Left lung (tissue), 4 donors: ENCODE measurements at regions not wholly inside any gene's neighbourhood (a gene's known extent, or its start where the extent isn't known, plus 50 kb on each side); places are given as distances from the start of the nearest gene placed in this dataset.

Source experiments
- ATAC-seq: fragments of 200-7000 bp; cut with Tn5 transposase; one replicate; pipeline ENCODE4 v1.9.1; 2020; ENCODE audit warnings: moderate library complexity
- DNase-seq, 4 donors: peaks; one replicate each; pipeline ENCODE4 v3.0.0-alpha.2; 2013 to 2020
- H3K27ac ChIP-seq, 2 donors: fragments of 200-600 bp; sonication (generic) in 1 of 2; one replicate each; pipeline versions ENCODE4 v1.5.0 to v1.8.0; 2020 to 2021
- H3K27me3 ChIP-seq, 2 donors: fragments of 200-600 bp; sonication (generic) in 1 of 2; one replicate each; pipeline versions ENCODE4 v1.5.0 to v1.8.0; 2020 to 2021
- H3K36me3 ChIP-seq, 2 donors: fragments of 200-600 bp; sonication (generic) in 1 of 2; one replicate each; pipeline versions ENCODE4 v1.5.0 to v1.8.0; 2020 to 2021
- H3K4me1 ChIP-seq, 2 donors: fragments of 200-600 bp; one replicate each; pipeline ENCODE4 v1.8.0; 2021
- H3K4me3 ChIP-seq, 2 donors: fragments of 200-600 bp; sonication (generic) in 1 of 2; one replicate each; pipeline versions ENCODE4 v1.5.0 to v1.8.0; 2020 to 2021; ENCODE audit warnings: mild to moderate bottlenecking in 1 of 2
- H3K9me3 ChIP-seq, 2 donors: fragments of 200-600 bp; sonication (generic) in 1 of 2; one replicate each; pipeline versions ENCODE4 v1.5.0 to v1.8.0; 2020 to 2021
- intact Hi-C, 2 donors: fragments of 100-400 bp; cut with DNase I; formaldehyde crosslinking; loops; one replicate each; pipeline versions ENCODE4 v1.11.2 to v1.14.2; 2022
- TF ChIP-seq, protein P1 (sequence below), 2 donors: fragments of 200-600 bp; sonication (generic) in 1 of 2; IDR thresholded peaks; one replicate each; pipeline versions ENCODE4 v1.5.0 to v1.8.0; 2021; ENCODE audit warnings: antibody characterized with exemption in 2 of 2
- donor health status: DM: no; HTN: yes; CAD: no.
- donor health status: DM: no; HTN: no; CAD: no.

- TF ChIP-seq, protein P1, sequence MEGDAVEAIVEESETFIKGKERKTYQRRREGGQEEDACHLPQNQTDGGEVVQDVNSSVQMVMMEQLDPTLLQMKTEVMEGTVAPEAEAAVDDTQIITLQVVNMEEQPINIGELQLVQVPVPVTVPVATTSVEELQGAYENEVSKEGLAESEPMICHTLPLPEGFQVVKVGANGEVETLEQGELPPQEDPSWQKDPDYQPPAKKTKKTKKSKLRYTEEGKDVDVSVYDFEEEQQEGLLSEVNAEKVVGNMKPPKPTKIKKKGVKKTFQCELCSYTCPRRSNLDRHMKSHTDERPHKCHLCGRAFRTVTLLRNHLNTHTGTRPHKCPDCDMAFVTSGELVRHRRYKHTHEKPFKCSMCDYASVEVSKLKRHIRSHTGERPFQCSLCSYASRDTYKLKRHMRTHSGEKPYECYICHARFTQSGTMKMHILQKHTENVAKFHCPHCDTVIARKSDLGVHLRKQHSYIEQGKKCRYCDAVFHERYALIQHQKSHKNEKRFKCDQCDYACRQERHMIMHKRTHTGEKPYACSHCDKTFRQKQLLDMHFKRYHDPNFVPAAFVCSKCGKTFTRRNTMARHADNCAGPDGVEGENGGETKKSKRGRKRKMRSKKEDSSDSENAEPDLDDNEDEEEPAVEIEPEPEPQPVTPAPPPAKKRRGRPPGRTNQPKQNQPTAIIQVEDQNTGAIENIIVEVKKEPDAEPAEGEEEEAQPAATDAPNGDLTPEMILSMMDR (IDR thresholded peaks at IDR 0.05) = no peak
- Histone ChIP-seq H3K9me3 (peaks cover 0 to 4% of the 10 kb centered on the region in 2 donors), H3K36me3 (no peaks in the 10 kb centered on the region), H3K27me3 (no peaks in the 10 kb centered on the region), H3K4me1 (no peaks in the 10 kb centered on the region), H3K4me3 (no peak overlapping the region), H3K27ac (no peak overlapping the region)
- ATAC-seq (no peak), DNase-seq (no peak)
- intact Hi-C loops = no loop called here
Observed at GRCh38 chr13:73972545-73972944, 161.7 kb downstream of the KLF12 start.

DNA sequence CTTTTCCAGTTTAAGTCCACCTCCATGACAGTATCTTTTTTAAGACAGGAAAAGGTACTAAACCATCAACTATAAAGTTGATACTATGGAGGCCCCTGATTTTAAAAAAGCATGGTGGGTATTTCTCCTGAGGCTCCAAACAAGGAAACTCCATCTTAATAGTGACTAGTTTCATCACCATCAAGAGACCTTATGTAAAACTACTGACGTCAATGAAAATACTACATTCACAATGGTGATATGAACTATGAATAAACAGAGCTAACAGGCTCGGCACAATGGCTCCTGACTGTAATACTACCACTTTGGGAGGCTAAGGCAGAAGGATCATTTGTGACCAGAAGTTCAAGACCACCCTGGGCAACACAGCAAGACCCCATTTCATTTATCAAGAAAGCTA, 162.7 kb downstream of the KLF12 start:
- ATAC-seq = no peak
- TF ChIP-seq, protein P1 (IDR thresholded peaks at IDR 0.05) = no peak
- Histone ChIP-seq H3K36me3 (no peaks in the 10 kb centered on the region), H3K4me1 (no peaks in the 10 kb centered on the region), H3K27me3 (no peaks in the 10 kb centered on the region), H3K9me3 (peaks cover 0 to 4% of the 10 kb centered on the region in 2 donors), H3K4me3 (no peak overlapping the region), H3K27ac (no peak overlapping the region)
- no peak for DNase-seq
- intact Hi-C loops = no loop called here

DNA sequence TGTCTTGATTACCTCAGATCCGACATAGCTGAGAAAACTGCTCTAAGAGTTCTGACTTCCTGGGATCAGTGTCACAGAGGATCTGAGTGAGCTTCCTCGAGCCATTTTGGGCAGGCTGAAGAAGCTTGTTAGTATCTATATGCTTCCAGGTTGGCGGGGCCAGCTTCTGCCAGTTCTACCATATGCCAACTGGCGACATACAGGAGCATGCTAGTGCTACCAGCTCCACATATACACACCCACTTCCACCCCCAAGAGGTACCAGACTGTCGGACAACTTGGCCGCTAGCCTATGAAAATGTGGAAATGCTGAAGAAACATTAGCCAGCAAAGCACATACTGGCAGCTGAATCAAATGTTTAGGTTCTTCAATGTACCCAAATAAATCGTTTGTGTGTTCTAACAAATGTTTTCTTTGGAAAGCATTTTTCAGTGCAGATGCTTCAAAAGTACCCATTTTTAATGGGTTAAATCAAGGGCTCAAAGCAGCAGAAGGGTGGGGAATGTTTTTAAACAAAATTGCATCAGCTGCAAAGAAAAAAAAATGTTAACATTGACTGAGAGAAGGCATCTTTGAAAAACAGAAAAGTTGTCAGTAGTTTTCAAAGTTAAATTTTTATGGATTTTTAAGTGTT, 163.7 kb downstream of the KLF12 start:
- DNase-seq = no peak
- Histone ChIP-seq H3K4me3 (no peak overlapping the region), H3K36me3 (no peaks in the 10 kb centered on the region), H3K27me3 (no peaks in the 10 kb centered on the region), H3K4me1 (no peaks in the 10 kb centered on the region), H3K9me3 (peaks cover 0 to 4% of the 10 kb centered on the region in 2 donors), H3K27ac (no peak overlapping the region)
- no peak for ATAC-seq
- intact Hi-C loops = no loop called here
- TF ChIP-seq, protein P1 (IDR thresholded peaks at IDR 0.05) = no peak

DNA sequence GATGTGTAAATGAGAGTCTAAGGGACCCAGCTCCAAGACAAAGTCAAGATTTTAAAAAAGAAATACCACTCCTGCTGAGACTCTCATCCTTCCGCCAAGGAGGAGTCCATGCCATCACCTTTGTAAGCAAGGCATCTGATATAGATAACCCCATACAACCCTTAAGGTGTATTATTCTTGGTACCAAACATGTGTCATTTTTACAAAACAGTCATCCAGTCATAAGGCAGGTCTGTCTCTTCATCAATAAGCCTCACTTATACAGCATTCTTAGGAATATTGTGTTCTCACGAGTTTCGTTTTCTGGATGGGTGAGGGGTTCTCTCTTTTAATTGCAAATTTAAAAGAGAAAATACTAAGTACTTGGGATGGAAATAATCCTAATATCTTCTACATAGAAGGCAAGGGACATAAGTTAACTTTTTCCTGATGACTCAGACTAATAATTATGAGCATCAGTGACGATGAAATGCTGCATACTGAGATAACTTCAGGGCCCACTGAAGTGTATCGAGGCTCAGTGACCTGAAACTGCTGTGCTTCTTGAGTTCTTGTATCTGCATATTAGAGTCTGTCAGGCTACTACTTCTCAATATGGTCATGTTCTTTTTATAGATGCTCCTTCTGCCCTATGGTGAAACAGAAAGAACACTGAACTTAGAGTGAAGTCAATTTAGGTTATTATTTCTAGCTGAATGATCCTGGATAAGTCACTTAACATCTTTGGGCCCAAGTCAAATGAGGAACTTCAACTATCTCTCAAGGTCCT, 166.6 kb downstream of the KLF12 start:
- no peaks in the 10 kb centered on the region for H3K36me3 ChIP-seq
- H3K9me3 ChIP-seq = no peaks in the 10 kb centered on the region
- intact Hi-C loops = no loop called here
- H3K4me3 ChIP-seq = no peak overlapping the region
- no peaks in the 10 kb centered on the region for H3K27me3 ChIP-seq
- no peak overlapping the region for H3K27ac ChIP-seq
- ATAC-seq (no peak), DNase-seq (no peak)
- TF ChIP-seq, protein P1 (IDR thresholded peaks at IDR 0.05) = no peak
- no peaks in the 10 kb centered on the region for H3K4me1 ChIP-seq

DNA sequence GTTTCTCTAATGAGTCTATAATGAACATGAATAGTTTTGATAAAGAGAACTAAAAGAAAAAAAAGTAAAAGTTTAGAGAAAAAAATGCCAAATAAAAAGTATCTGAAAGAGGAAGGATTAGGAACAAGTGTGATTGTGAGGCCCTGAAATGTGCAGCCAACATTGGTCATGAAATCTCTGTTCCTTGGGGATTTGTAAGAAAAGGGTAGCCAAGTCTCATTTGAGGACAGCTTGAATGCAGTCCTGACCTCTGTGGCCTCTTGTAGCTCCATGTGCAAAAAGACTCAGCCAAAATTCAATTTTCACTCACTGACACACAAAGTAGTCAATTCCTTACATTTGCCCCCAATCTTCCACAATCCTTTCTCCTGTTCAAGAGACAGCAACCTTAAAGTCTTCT, 167.9 kb downstream of the KLF12 start:
- TF ChIP-seq, protein P1 (IDR thresholded peaks at IDR 0.05) = no peak
- Histone ChIP-seq H3K27me3 (no peaks in the 10 kb centered on the region), H3K4me1 (no peaks in the 10 kb centered on the region), H3K27ac (no peak overlapping the region), H3K4me3 (no peak overlapping the region), H3K36me3 (no peaks in the 10 kb centered on the region), H3K9me3 (peaks cover 0 to 4% of the 10 kb centered on the region in 2 donors)
- DNase-seq (no peak), ATAC-seq (no peak)
- intact Hi-C loops = no loop called here
